ENCODE measurements at regions not wholly inside any gene's neighbourhood (a gene's known extent, or its start where the extent isn't known, plus 50 kb on each side); places are given as distances from the start of the nearest gene placed in this dataset.

- TF ChIP-seq REST (IDR thresholded peaks at IDR 0.05; ENCODE audit: insufficient read depth in 1 of 2, low read depth in 2 of 2, low read length in 1 of 2) = no peak
- TF ChIP-seq CTCF (IDR thresholded peaks at IDR 0.05) = no peak
- no peak for TF ChIP-seq SIN3A (IDR thresholded peaks at IDR 0.05; ENCODE audit: borderline replicate concordance, insufficient read depth, low read depth, low read length)
- no peak for TF ChIP-seq POLR2AphosphoS5 (IDR thresholded peaks at IDR 0.05; ENCODE audit: low read depth, low read length)
- TF ChIP-seq TCF7L2 (IDR thresholded peaks at IDR 0.05; ENCODE audit: low read depth, low read length) = no peak
Measured at GRCh38 chr5:125139590-125139989, 393.2 kb upstream of the ZNF608 start.
